ENCODE measurements at regions not wholly inside any gene's neighbourhood (a gene's known extent, or its start where the extent isn't known, plus 50 kb on each side); places are given as distances from the start of the nearest gene placed in this dataset.

DNA sequence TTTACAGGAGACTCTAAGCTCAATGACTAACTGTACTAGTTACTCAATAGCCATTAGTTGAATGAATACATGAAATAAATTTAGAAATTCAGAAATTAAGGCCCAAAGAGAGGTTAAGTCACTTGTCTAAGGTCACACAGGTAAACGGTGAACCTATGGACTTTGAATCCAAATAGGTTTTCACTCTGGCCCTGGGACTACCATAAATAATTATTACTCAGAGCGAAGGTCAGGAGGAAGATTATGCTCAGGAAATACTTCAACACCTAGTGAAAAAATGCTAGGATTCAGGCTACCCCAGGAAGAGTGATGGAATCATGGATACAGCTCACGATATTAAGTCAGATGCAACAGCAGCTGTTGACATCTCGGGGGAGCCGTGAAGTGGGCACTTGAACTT, 417.4 kb downstream of the GABRG2 start:
- TF ChIP-seq, protein P1, sequence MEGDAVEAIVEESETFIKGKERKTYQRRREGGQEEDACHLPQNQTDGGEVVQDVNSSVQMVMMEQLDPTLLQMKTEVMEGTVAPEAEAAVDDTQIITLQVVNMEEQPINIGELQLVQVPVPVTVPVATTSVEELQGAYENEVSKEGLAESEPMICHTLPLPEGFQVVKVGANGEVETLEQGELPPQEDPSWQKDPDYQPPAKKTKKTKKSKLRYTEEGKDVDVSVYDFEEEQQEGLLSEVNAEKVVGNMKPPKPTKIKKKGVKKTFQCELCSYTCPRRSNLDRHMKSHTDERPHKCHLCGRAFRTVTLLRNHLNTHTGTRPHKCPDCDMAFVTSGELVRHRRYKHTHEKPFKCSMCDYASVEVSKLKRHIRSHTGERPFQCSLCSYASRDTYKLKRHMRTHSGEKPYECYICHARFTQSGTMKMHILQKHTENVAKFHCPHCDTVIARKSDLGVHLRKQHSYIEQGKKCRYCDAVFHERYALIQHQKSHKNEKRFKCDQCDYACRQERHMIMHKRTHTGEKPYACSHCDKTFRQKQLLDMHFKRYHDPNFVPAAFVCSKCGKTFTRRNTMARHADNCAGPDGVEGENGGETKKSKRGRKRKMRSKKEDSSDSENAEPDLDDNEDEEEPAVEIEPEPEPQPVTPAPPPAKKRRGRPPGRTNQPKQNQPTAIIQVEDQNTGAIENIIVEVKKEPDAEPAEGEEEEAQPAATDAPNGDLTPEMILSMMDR (IDR thresholded peaks at IDR 0.05), result no peak
- no peak for TF ChIP-seq POLR2A (IDR thresholded peaks at IDR 0.05)
